22Rv1 (cell line): ENCODE measurements at regions not wholly inside any gene's neighbourhood (a gene's known extent, or its start where the extent isn't known, plus 50 kb on each side); places are given as distances from the start of the nearest gene placed in this dataset.

Experiments
- CTCF ChIP-seq: fragments of 450-650 bp; IDR thresholded peaks from 2 replicates; pipeline ENCODE4 v1.5.1; 2017; ENCODE audit warnings: mild to moderate bottlenecking
- ZFX ChIP-seq: fragments of 450-650 bp; IDR thresholded peaks from 2 replicates; pipeline ENCODE4 v1.6.1; 2017; ENCODE audit warnings: antibody characterized with exemption, borderline replicate concordance

- TF ChIP-seq CTCF: no peak
- TF ChIP-seq ZFX: no peak
Observed at GRCh38 chr1:36570478-36571060, 87.9 kb upstream of the CSF3R start.
